H1 (cell line): ENCODE measurements at regions not wholly inside any gene's neighbourhood (a gene's known extent, or its start where the extent isn't known, plus 50 kb on each side); places are given as distances from the start of the nearest gene placed in this dataset.

Source experiments
- CTCF ChIA-PET: fragments of 300-600 bp; sonication (Branson Sonifier 250); formaldehyde crosslinking; loops from one replicate; lab custom pipeline; 2021; ENCODE audit not compliant: partially characterized antibody; lab: Charles Lee
- POLR2A ChIA-PET: fragments of 300-600 bp; sonication (Branson Sonifier 250); formaldehyde crosslinking; loops from one replicate; lab custom pipeline; 2021; ENCODE audit warnings: inconsistent platforms; ENCODE audit not compliant: partially characterized antibody; lab: Charles Lee
- DNase-seq, 2 experiments: peaks; one replicate each; pipeline versions ENCODE4 v3.0.0 to v3.0.0-alpha.2; 2010 to 2022; ENCODE audit warnings: low spot score in 2 of 2, low read depth in 1 of 2, mixed read lengths in 1 of 2
- FAIRE-seq: peaks from 2 replicates; lab custom pipeline; 2011; peaks lifted over from hg19 to GRCh38; lab: Jason Lieb, UNC
- H2AFZ ChIP-seq: 2 replicates; pipeline ENCODE4 v1.8.1; 2012; ENCODE audit warnings: low read length, inconsistent platforms
- H2AK5ac ChIP-seq: 2 replicates; pipeline ENCODE4 v1.6.1; 2013; ENCODE audit warnings: low read depth, low read length
- H2BK120ac ChIP-seq: replicated peaks from 2 replicates; pipeline ENCODE3; 2013; ENCODE audit warnings: low read depth, low read length, inconsistent platforms
- H2BK12ac ChIP-seq: 2 replicates; pipeline ENCODE4 v1.6.1; 2013; ENCODE audit warnings: low read depth, low read length
- H2BK15ac ChIP-seq: 2 replicates; pipeline ENCODE4 v1.6.1; 2013; ENCODE audit warnings: low read length
- H2BK20ac ChIP-seq: 2 replicates; pipeline ENCODE4 v1.6.1; 2013; ENCODE audit warnings: low read length
- H2BK5ac ChIP-seq: 2 replicates; pipeline ENCODE4 v1.6.1; 2013; ENCODE audit warnings: low read depth, low read length
- H3K14ac ChIP-seq: 2 replicates; pipeline ENCODE4 v1.6.1; 2013; ENCODE audit warnings: inconsistent platforms; ENCODE audit not compliant: insufficient read length
- H3K18ac ChIP-seq: 2 replicates; pipeline ENCODE4 v1.6.1; 2013; ENCODE audit warnings: low read length; ENCODE audit errors: extremely low read depth
- H3K23ac ChIP-seq: 2 replicates; pipeline ENCODE4 v1.6.1; 2013; ENCODE audit warnings: inconsistent platforms; ENCODE audit not compliant: insufficient read length
- H3K23me2 ChIP-seq: 2 replicates; pipeline ENCODE4 v1.6.1; 2013; ENCODE audit warnings: low read depth, low read length
- H3K27ac ChIP-seq: 2 replicates; pipeline ENCODE4 v1.6.1; 2011; ENCODE audit warnings: low read depth, low read length, inconsistent platforms
- H3K27me3 ChIP-seq, 4 experiments: replicated peaks in 1 of 4; 1 replicate in 1 of 4; 2 replicates in 3 of 4; pipeline versions ENCODE4 v1.6.1 to v1.8.1; 2011 to 2013; ENCODE audit warnings: low read length in 3 of 4, mild to moderate bottlenecking in 3 of 4, inconsistent platforms in 2 of 4, mixed read lengths in 2 of 4, moderate library complexity in 1 of 4; ENCODE audit not compliant: control insufficient read depth in 3 of 4, insufficient read depth in 3 of 4; ENCODE audit errors: extremely low read depth in 1 of 4
- H3K36me3 ChIP-seq, 4 experiments: 2 replicates each; pipeline versions ENCODE4 v1.6.1 to v1.8.1; 2011 to 2013; ENCODE audit warnings: mild to moderate bottlenecking in 4 of 4, low read length in 3 of 4, moderate library complexity in 2 of 4, control low read depth in 1 of 4, inconsistent platforms in 1 of 4; ENCODE audit not compliant: insufficient read depth in 4 of 4, control insufficient read depth in 2 of 4
- H3K4ac ChIP-seq: replicated peaks from 2 replicates; pipeline ENCODE3; 2013; ENCODE audit warnings: low read length, low read depth, mixed read lengths, inconsistent platforms; ENCODE audit not compliant: insufficient read length
- H3K4me1 ChIP-seq, 4 experiments: replicated peaks in 1 of 4; 1 replicate in 1 of 4; 2 replicates in 3 of 4; pipeline versions ENCODE4 v1.6.1 to v1.8.1; 2011 to 2013; ENCODE audit warnings: low read length in 3 of 4, inconsistent platforms in 2 of 4, mixed read lengths in 1 of 4; ENCODE audit not compliant: insufficient read depth in 4 of 4, control insufficient read depth in 3 of 4
- H3K4me2 ChIP-seq, 2 experiments: 2 replicates each; pipeline versions ENCODE4 v1.6.1 to v1.8.1; 2011 to 2013; ENCODE audit warnings: low read depth in 2 of 2, low read length in 2 of 2, control low read depth in 1 of 2, inconsistent platforms in 1 of 2, mild to moderate bottlenecking in 1 of 2; ENCODE audit not compliant: insufficient read depth in 1 of 2
- H3K4me3 ChIP-seq, 4 experiments: fragments of 200-600, 300-600 bp in 1 of 4; sonication (generic), shearing (Covaris generic), sonication (Bioruptor Twin) in 1 of 4; 2 replicates each; pipeline versions ENCODE4 v1.5.1 to v1.8.1; 2011 to 2016; ENCODE audit warnings: low read length in 4 of 4, low read depth in 3 of 4, control low read depth in 2 of 4, inconsistent platforms in 2 of 4, mild to moderate bottlenecking in 2 of 4, mixed read lengths in 1 of 4, moderate library complexity in 1 of 4; ENCODE audit not compliant: insufficient read depth in 2 of 4; ENCODE audit errors: extremely low read depth in 1 of 4
- H3K56ac ChIP-seq: replicated peaks from 2 replicates; pipeline ENCODE3; 2013; ENCODE audit warnings: low read depth, mild to moderate bottlenecking, mixed read lengths, low read length, inconsistent platforms; ENCODE audit not compliant: insufficient read length
- H3K79me1 ChIP-seq: 2 replicates; pipeline ENCODE4 v1.6.1; 2013; ENCODE audit warnings: low read depth, low read length, control low read depth
- H3K79me2 ChIP-seq, 2 experiments: 2 replicates each; pipeline versions ENCODE4 v1.6.1 to v1.8.1; 2012 to 2013; ENCODE audit warnings: low read length in 2 of 2, mild to moderate bottlenecking in 2 of 2, inconsistent platforms in 1 of 2; ENCODE audit not compliant: insufficient read depth in 2 of 2, control insufficient read depth in 1 of 2
- H3K9ac ChIP-seq, 4 experiments: replicated peaks in 1 of 4; 1 replicate in 1 of 4; 2 replicates in 3 of 4; pipeline versions ENCODE4 v1.6.1 to v1.8.1; 2011 to 2013; ENCODE audit warnings: low read depth in 3 of 4, low read length in 3 of 4, control low read depth in 2 of 4, mild to moderate bottlenecking in 2 of 4, moderate library complexity in 2 of 4, inconsistent platforms in 1 of 4; ENCODE audit errors: extremely low read depth in 1 of 4
- H3K9me3 ChIP-seq, 2 experiments: 2 replicates each; pipeline versions ENCODE4 v1.6.1 to v1.8.1; 2012 to 2013; ENCODE audit warnings: mild to moderate bottlenecking in 2 of 2, moderate library complexity in 2 of 2, control low read depth in 1 of 2, inconsistent platforms in 1 of 2, low read depth in 1 of 2, low read length in 1 of 2, mixed read lengths in 1 of 2; ENCODE audit not compliant: insufficient read depth in 2 of 2
- H4K20me1 ChIP-seq, 2 experiments: replicated peaks in 1 of 2; 2 replicates each; pipeline versions ENCODE3 to v1.8.1; 2011 to 2013; ENCODE audit warnings: inconsistent platforms in 2 of 2, low read length in 2 of 2, mild to moderate bottlenecking in 1 of 2; ENCODE audit not compliant: insufficient read depth in 2 of 2, control insufficient read depth in 1 of 2
- H4K5ac ChIP-seq: 2 replicates; pipeline ENCODE4 v1.6.1; 2013; ENCODE audit warnings: low read length, low read depth, mixed read lengths, inconsistent platforms; ENCODE audit not compliant: insufficient read length
- H4K8ac ChIP-seq: 2 replicates; pipeline ENCODE4 v1.8.0; 2013; ENCODE audit warnings: mild to moderate bottlenecking, moderate library complexity, low read length, inconsistent platforms; ENCODE audit not compliant: insufficient read depth; ENCODE audit errors: extremely low read depth
- H4K91ac ChIP-seq: replicated peaks from 2 replicates; pipeline ENCODE3; 2013; ENCODE audit warnings: low read length, mixed read lengths, inconsistent platforms; ENCODE audit not compliant: insufficient read length
- ASH2L ChIP-seq: fragments of 200-600, 300-600 bp; sonication (generic); IDR thresholded peaks from one replicate; pipeline ENCODE4 v1.7.1; 2017; ENCODE audit warnings: low read length
- BRCA1 ChIP-seq: IDR thresholded peaks from 2 replicates; pipeline ENCODE4 v1.6.1; 2012; ENCODE audit warnings: low read depth, low read length, improper control_type of control experiment
- CBX5 ChIP-seq: fragments of 300-800, 300-1000 bp; sonication (generic); IDR thresholded peaks from 2 replicates; pipeline ENCODE4 v1.7.1; 2016; ENCODE audit warnings: antibody characterized with exemption, low read length, low read depth
- EGR1 ChIP-seq: IDR thresholded peaks from 2 replicates; pipeline ENCODE4 v1.6.1; 2011; ENCODE audit warnings: low read depth, low read length, borderline replicate concordance
- EP300 ChIP-seq, 2 experiments: IDR thresholded peaks; 1 replicate in 1 of 2; 2 replicates in 1 of 2; pipeline ENCODE4 v1.6.1; 2011 to 2012; ENCODE audit warnings: low read depth in 2 of 2, low read length in 2 of 2, mild to moderate bottlenecking in 2 of 2, borderline replicate concordance in 1 of 2, inconsistent platforms in 1 of 2, moderate library complexity in 1 of 2
- HDAC2 ChIP-seq, 2 experiments: fragments of 300-600 bp in 1 of 2; sonication (generic) in 1 of 2; IDR thresholded peaks; 2 replicates each; pipeline ENCODE4 v1.6.1; 2011 to 2012; ENCODE audit warnings: low read depth in 2 of 2, low read length in 2 of 2, mild to moderate bottlenecking in 2 of 2, moderate library complexity in 2 of 2, borderline replicate concordance in 1 of 2, inconsistent platforms in 1 of 2
- KDM5A ChIP-seq: fragments of 200-600 bp; IDR thresholded peaks from 2 replicates; pipeline ENCODE4 v1.7.1; 2012; ENCODE audit warnings: mild to moderate bottlenecking, low read length, inconsistent platforms, mixed read lengths
- POLR2A ChIP-seq, 2 experiments: IDR thresholded peaks; 1 replicate in 1 of 2; 2 replicates in 1 of 2; pipeline ENCODE4 v1.6.1; 2011; ENCODE audit warnings: low read depth in 2 of 2, low read length in 2 of 2, mild to moderate bottlenecking in 2 of 2; ENCODE audit errors: control extremely low read depth in 1 of 2
- POLR2AphosphoS5 ChIP-seq: IDR thresholded peaks from 2 replicates; pipeline ENCODE4 v1.6.1; 2011; ENCODE audit warnings: low read depth, low read length
- RAD21 ChIP-seq, 2 experiments: IDR thresholded peaks in 1 of 2; conservative IDR thresholded peaks in 1 of 2; 2 replicates each; pipeline ENCODE4 v1.6.1; 2011; ENCODE audit warnings: low read depth in 2 of 2, low read length in 2 of 2, improper control_type of control experiment in 1 of 2, inconsistent platforms in 1 of 2, mild to moderate bottlenecking in 1 of 2, moderate library complexity in 1 of 2
- RBBP5 ChIP-seq: IDR thresholded peaks from 2 replicates; pipeline ENCODE4 v1.7.1; 2012; ENCODE audit warnings: low read depth, mild to moderate bottlenecking, inconsistent platforms, low read length, moderate library complexity, borderline replicate concordance
- RNF2 ChIP-seq: fragments of 200-900, 300-1000 bp; sonication (generic); IDR thresholded peaks from 2 replicates; pipeline ENCODE4 v1.7.1; 2016; ENCODE audit warnings: borderline replicate concordance, low read depth, mild to moderate bottlenecking, antibody characterized with exemption, low read length; ENCODE audit not compliant: poor library complexity, severe bottlenecking; ENCODE audit errors: missing control alignments
- SP2 ChIP-seq: IDR thresholded peaks from 2 replicates; pipeline ENCODE4 v1.6.1; 2012; ENCODE audit warnings: mild to moderate bottlenecking, low read length, inconsistent platforms
- SRF ChIP-seq: IDR thresholded peaks from 2 replicates; pipeline ENCODE4 v1.6.1; 2011; ENCODE audit warnings: mild to moderate bottlenecking, low read depth, low read length, moderate library complexity
- TCF12 ChIP-seq: IDR thresholded peaks from 2 replicates; pipeline ENCODE4 v1.6.1; 2011; ENCODE audit warnings: low read depth, mild to moderate bottlenecking, low read length
- WGBS, 2 experiments: shearing (Covaris generic) in 1 of 2; methylation state at CpG; one replicate each; pipeline versions ENCODE4 v1.1.6 to v1.1.7; 2013 to 2015; ENCODE audit warnings: low lambda C conversion rate in 2 of 2, mixed read lengths in 2 of 2, inconsistent platforms in 1 of 2, low coverage in 1 of 2, missing lambda C conversion rate in 1 of 2; ENCODE audit not compliant: insufficient replicate concordance in 2 of 2, insufficient coverage in 1 of 2, insufficient read length in 1 of 2; ENCODE audit errors: extremely low coverage in 1 of 2, missing lambda C conversion rate in 1 of 2; 5-methylcytosine and 5-hydroxymethylcytosine counted together

DNA sequence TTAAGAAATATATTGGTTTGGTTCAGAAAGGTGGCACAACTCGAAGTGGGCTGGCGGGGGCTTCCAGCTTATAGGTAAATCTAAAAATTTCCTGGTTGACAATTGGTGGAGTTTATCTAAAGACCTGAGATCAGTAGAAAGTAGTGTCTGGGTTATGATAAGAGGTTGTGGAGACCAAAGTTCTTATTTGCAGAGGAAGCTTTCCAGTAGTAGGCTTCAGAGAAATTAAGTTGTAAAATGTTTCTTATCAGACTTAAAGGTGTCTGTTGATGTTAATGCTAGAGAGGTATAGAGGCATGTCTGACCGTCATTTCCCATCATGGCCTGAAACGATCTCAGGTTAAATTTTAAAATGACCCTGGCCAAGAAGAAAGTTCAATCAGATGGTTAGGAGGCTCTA, 565.2 kb upstream of the DPPA4 start:
- no peak for FAIRE-seq
- no peak overlapping the region for H3K23ac ChIP-seq
- CTCF ChIA-PET = interaction anchor here (1.1 to 1.5 kb wide), 2 partner anchors 9 to 15 kb away, joined by 3 to 4 read pairs; no protein-coding TSS in a partner anchor
- no peak for TF ChIP-seq HDAC2 (IDR thresholded peaks at IDR 0.05; ENCODE audit: borderline replicate concordance in 1 of 2, low read depth in 2 of 2, low read length in 2 of 2)
- TF ChIP-seq BRCA1 = no peak
- no peak for TF ChIP-seq ASH2L
- no peak for TF ChIP-seq POLR2AphosphoS5
- TF ChIP-seq RNF2 = no peak
- TF ChIP-seq EP300 (IDR thresholded peaks at IDR 0.05; ENCODE audit: borderline replicate concordance in 1 of 2, low read depth in 2 of 2, low read length in 2 of 2) = no peak
- no peak for TF ChIP-seq KDM5A
- no peak for TF ChIP-seq RAD21 (IDR thresholded peaks at IDR 0.05 in 1 of 2, conservative IDR thresholded peaks at IDR 0.05 in 1 of 2; ENCODE audit: low read depth in 2 of 2, low read length in 2 of 2)
- TF ChIP-seq EGR1 = no peak
- TF ChIP-seq RBBP5 = no peak
- no peak for TF ChIP-seq CBX5
- no peak for TF ChIP-seq TCF12
- TF ChIP-seq SP2 = no peak
- TF ChIP-seq POLR2A (IDR thresholded peaks at IDR 0.05; ENCODE audit: control extremely low read depth in 1 of 2, low read depth in 2 of 2, low read length in 2 of 2) = no peak
- TF ChIP-seq SRF = no peak

More for the DNA sequence above, 565.2 kb upstream of the DPPA4 start:
- Histone ChIP-seq H3K36me3 (no peaks in the 10 kb centered on the region), H3K56ac (no peak overlapping the region), H3K14ac (no peak overlapping the region), H2BK15ac (no peak overlapping the region), H3K9me3 (peaks cover 9 to 10% of the 10 kb centered on the region in 2 experiments; a peak in 3 of 4 replicates), H3K4me3 (no peak overlapping the region), H2BK12ac (no peak overlapping the region), H3K79me1 (no peaks in the 10 kb centered on the region), H3K4me1 (no peaks in the 10 kb centered on the region), H3K79me2 (no peaks in the 10 kb centered on the region), H4K91ac (no peak overlapping the region), H2BK120ac (no peak overlapping the region), H2BK20ac (no peak overlapping the region), H2AK5ac (no peak overlapping the region), H3K9ac (no peak overlapping the region), H3K27me3 (no peaks in the 10 kb centered on the region), H2AFZ (no peak overlapping the region), H2BK5ac (no peak overlapping the region), H4K20me1 (no peaks in the 10 kb centered on the region), H3K18ac (no peak overlapping the region), H4K5ac (no peak overlapping the region), H3K4me2 (no peak overlapping the region), H3K27ac (no peak overlapping the region), H3K4ac (no peak overlapping the region), H3K23me2 (no peaks in the 10 kb centered on the region), H4K8ac (no peak overlapping the region)
- WGBS, 2 experiments = 92% methylated on average over 4 of the region's 4 CpGs; no CpG with 5 or more reads in 1 of the 2 experiments
- DNase-seq = no peak
- POLR2A ChIA-PET = no interaction called here
